SK-N-SH treated with all-trans-retinoic acid at 6 μM for 48 hours (cell line): ENCODE measurements at regions not wholly inside any gene's neighbourhood (a gene's known extent, or its start where the extent isn't known, plus 50 kb on each side); places are given as distances from the start of the nearest gene placed in this dataset.

Experiments used
- RARB ChIP-seq: fragments of 250-450 bp; sonication (Bioruptor Pico); IDR thresholded peaks from 2 replicates; pipeline ENCODE4 v1.8.0; 2021; ENCODE audit warnings: mild to moderate bottlenecking, moderate library complexity
- ZNF565 ChIP-seq: fragments of 450-650 bp; formaldehyde crosslinking; conservative IDR thresholded peaks from 2 replicates; pipeline ENCODE4 v1.5.0; 2020; ENCODE audit warnings: low read depth, mild to moderate bottlenecking, moderate library complexity

DNA sequence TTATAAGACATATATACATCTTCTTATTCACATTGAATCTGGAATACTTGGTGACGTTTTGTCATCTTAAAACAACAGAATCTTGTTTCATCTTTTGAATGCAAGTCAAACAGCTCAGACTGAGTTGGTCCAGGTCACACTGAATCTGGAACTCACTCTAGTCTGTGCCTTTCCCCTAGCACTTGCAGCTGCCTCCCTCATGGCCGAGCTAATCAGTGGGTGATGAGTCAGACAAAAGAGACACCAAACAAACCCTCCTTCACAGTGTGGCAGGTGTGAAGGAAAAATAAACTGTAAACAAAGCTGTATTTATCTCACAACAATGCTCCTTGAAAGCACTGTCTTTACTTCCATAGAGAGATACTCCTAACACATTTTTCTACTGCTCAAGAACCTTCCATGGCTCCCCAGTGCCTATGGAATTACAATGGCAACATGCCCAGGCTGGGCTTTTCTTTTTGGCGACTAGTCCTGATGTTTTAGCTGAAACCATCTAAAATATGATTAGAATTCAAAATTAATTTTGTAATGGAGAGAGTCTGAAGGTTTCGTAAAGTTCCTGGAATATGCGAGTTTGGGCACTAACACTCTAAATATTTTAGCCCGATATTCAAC lies 140.0 kb downstream of the ZNF365 start:
- TF ChIP-seq ZNF565 (no peak), RARB (CRISPR knock-in tag) (no peak)
